Testis (tissue), 2 donors: ENCODE measurements at regions not wholly inside any gene's neighbourhood (a gene's known extent, or its start where the extent isn't known, plus 50 kb on each side); places are given as distances from the start of the nearest gene placed in this dataset.

Experiments used
- DNase-seq: peaks from one replicate; pipeline ENCODE4 v3.0.0-alpha.2; 2019
- H3K27ac ChIP-seq, 2 donors: fragments of 200-600 bp; sonication (generic); one replicate each; pipeline ENCODE4 v1.5.1; 2019
- H3K27me3 ChIP-seq: fragments of 200-600 bp; sonication (generic); one replicate; pipeline ENCODE4 v1.5.1; 2019
- H3K36me3 ChIP-seq: fragments of 200-600 bp; sonication (generic); one replicate; pipeline ENCODE4 v1.5.1; 2017; ENCODE audit warnings: low read depth; ENCODE audit errors: missing control alignments
- H3K4me1 ChIP-seq: fragments of 200-600 bp; sonication (generic); one replicate; pipeline ENCODE4 v1.5.1; 2019
- H3K4me3 ChIP-seq, 2 donors: fragments of 200-600 bp; sonication (generic); one replicate each; pipeline ENCODE4 v1.5.1; 2017 to 2019
- H3K9me3 ChIP-seq: fragments of 200-600 bp; sonication (generic); one replicate; pipeline ENCODE4 v1.5.1; 2017
- POLR2A ChIP-seq: fragments of 450-650 bp; IDR thresholded peaks from one replicate; pipeline ENCODE4 v1.6.1; 2017; ENCODE audit warnings: antibody characterized with exemption, mild to moderate bottlenecking, moderate library complexity
- WGBS, 2 donors: methylation state at CpG; one replicate each; pipeline ENCODE4 v1.1.5; 2018; 5-methylcytosine and 5-hydroxymethylcytosine counted together
- intact Hi-C: fragments of 100-400 bp; cut with DNase I; formaldehyde crosslinking; loops from one replicate; pipeline ENCODE4 v1.15.1; 2023; ENCODE audit warnings: low total_unique reads
- TF ChIP-seq, protein P1 (sequence below), 3 experiments: fragments of 450-650 bp in 2 of 3; fragments of 200-600 bp in 1 of 3; sonication (generic) in 1 of 3; IDR thresholded peaks; one replicate each; pipeline ENCODE4 v1.5.1; 2016 to 2019; ENCODE audit warnings: antibody characterized with exemption in 3 of 3, mild to moderate bottlenecking in 2 of 3, moderate library complexity in 1 of 3

DNA sequence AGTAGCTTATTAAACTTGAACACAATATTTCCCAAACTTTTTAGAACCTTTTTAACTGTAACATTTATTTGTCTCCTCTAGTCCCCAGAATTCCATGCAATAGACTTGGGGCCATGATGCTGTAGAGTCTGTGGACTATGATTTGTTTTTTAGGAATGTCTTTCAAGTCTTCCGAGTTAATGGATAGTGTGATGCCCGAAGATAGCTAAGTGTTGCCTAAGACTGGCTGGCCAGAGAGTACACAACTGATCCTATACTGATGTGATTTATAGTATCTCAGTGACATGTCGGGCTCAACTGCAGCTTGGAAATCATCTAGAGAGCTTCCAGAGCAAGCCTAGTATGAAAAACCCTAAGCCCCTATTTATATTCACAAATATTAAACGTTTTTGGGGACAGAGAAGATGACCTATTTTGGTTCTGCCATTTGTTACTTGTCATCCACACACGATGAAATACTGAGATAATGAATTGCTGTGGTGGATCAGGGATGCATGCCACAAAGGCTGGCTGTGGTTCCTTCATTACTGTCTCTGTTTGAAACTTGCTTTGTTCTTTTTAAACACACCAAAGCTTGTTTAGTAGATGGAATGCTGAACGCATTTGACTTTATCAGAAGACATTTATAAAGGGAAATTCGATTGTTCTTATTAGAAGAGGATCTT lies 507.4 kb downstream of the TAFA4 start:
- H3K4me1 ChIP-seq = no peaks in the 10 kb centered on the region
- TF ChIP-seq, protein P1, sequence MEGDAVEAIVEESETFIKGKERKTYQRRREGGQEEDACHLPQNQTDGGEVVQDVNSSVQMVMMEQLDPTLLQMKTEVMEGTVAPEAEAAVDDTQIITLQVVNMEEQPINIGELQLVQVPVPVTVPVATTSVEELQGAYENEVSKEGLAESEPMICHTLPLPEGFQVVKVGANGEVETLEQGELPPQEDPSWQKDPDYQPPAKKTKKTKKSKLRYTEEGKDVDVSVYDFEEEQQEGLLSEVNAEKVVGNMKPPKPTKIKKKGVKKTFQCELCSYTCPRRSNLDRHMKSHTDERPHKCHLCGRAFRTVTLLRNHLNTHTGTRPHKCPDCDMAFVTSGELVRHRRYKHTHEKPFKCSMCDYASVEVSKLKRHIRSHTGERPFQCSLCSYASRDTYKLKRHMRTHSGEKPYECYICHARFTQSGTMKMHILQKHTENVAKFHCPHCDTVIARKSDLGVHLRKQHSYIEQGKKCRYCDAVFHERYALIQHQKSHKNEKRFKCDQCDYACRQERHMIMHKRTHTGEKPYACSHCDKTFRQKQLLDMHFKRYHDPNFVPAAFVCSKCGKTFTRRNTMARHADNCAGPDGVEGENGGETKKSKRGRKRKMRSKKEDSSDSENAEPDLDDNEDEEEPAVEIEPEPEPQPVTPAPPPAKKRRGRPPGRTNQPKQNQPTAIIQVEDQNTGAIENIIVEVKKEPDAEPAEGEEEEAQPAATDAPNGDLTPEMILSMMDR (IDR thresholded peaks at IDR 0.05) = no peak
- TF ChIP-seq POLR2A = no peak
- 54 to 72% methylated on average over 7 of the region's 7 CpGs for WGBS, 2 donors
- DNase-seq = no peak
- H3K36me3 ChIP-seq = no peaks in the 10 kb centered on the region
- no peak overlapping the region for H3K4me3 ChIP-seq
- intact Hi-C loops = no loop called here
- no peaks in the 10 kb centered on the region for H3K9me3 ChIP-seq
- no peaks in the 10 kb centered on the region for H3K27me3 ChIP-seq
- H3K27ac ChIP-seq = no peak overlapping the region

DNA sequence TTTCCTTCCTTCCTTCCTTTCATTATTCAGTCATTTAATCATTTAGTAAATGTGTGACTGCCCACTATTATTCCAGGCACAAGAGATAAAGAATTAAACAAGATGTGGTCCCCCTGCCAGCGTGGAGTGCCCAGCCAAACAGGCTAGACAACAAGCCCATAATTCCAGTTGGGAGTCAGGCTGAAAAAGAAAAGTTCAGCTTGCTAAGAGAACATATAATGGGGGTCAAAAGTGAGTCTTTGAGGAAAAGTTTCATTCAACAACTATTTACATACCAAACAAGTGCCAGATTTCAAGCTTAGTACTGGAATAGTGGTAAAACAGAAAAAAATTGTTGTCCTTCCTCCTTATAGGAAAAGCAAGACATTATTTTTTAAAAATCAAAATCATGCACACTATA lies 523.7 kb downstream of the TAFA4 start:
- TF ChIP-seq, protein P1 (IDR thresholded peaks at IDR 0.05) = no peak
- no peak for TF ChIP-seq POLR2A
- Histone ChIP-seq H3K4me1 (no peaks in the 10 kb centered on the region), H3K36me3 (no peaks in the 10 kb centered on the region), H3K9me3 (no peaks in the 10 kb centered on the region), H3K27me3 (no peaks in the 10 kb centered on the region), H3K27ac (no peak overlapping the region), H3K4me3 (no peak overlapping the region)
- WGBS, 2 donors = 89 to 92% methylated on average over 1 of the region's 1 CpG
- intact Hi-C loops = no loop called here
- no peak for DNase-seq

DNA sequence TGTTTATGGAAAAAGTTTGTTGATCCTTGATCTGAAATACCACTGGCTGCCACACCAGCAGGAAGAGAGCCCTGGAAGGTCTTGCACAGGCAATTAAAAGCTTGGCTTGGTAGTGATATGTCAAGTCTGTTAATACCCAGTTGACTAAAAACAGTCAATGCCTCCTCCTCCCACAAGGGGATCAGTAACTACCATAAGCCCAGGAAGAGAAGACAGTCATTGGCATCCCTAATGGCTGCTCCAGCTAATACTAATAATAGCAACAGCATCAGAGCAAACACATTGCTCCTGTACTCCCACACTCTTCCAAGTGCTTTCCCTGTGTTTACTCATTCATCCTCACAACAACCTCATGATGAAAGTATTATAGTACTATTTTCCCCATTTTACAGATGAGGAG lies 528.6 kb downstream of the TAFA4 start:
- H3K4me3 ChIP-seq = no peak overlapping the region
- intact Hi-C loops = no loop called here
- no peaks in the 10 kb centered on the region for H3K9me3 ChIP-seq
- H3K27me3 ChIP-seq = no peaks in the 10 kb centered on the region
- no peaks in the 10 kb centered on the region for H3K36me3 ChIP-seq
- DNase-seq = no peak
- TF ChIP-seq POLR2A = no peak
- TF ChIP-seq, protein P1 (IDR thresholded peaks at IDR 0.05) = no peak
- no peak overlapping the region for H3K27ac ChIP-seq
- no peaks in the 10 kb centered on the region for H3K4me1 ChIP-seq

DNA sequence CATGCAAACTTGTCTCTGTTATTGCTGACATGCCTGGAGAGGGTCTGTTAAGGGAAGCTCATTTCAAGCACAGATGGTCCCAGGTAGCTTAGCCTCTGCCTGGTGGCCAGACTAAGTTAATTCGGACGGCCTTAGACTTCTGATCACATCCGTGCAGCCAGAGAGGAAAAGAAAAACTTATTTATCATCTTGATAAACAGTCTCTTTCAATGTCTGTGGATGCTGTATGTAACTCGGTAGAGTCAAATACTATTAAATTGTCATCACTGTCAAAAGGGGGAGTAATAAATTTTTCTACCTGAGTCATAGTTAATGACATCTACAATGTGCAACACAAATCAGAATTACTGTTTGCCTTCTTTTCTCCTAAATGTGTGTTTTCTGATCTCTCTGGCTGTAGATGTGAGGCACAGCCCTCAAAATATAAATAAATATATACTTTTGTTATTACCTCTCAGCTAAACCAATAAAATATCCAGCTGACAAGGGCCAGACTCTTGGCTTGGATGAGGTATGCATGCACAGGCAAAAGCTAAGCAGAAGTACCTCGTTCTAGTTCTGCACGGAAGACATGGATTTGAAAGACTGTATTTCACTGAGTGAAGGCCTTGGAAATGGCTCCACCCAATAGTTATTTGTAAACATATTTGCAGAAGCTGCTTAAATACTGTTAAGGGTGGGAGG lies 530.0 kb downstream of the TAFA4 start:
- WGBS, 2 donors = 74 to 77% methylated on average over 6 of the region's 6 CpGs
- intact Hi-C loops = no loop called here
- TF ChIP-seq, protein P1 (IDR thresholded peaks at IDR 0.05) = no peak
- no peak for DNase-seq
- Histone ChIP-seq H3K27ac (no peak overlapping the region), H3K4me3 (no peak overlapping the region), H3K36me3 (no peaks in the 10 kb centered on the region), H3K27me3 (no peaks in the 10 kb centered on the region), H3K9me3 (no peaks in the 10 kb centered on the region), H3K4me1 (no peaks in the 10 kb centered on the region)

DNA sequence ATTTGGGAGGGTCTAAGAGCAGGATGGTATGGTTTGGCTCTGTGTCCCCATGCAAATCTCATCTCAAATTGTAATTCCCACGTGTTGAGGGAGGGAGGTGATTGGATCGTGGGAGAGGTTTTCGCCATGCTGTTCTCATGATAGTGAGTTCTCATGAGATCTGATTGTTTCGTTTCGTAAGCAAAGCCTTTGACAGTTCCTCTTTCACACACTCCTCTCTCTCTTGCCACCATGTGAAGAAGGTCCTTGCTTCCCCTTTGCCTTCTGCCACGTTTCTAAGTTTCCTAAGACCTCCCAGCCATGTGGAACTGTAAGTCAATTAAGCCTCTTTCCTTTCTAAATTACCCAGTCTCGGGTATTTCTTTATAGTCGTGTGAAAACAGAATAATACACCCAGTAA lies 553.7 kb downstream of the TAFA4 start:
- H3K4me1 ChIP-seq = no peaks in the 10 kb centered on the region
- intact Hi-C loops = no loop called here
- H3K27me3 ChIP-seq = no peaks in the 10 kb centered on the region
- WGBS, 2 donors = 73 to 76% methylated on average over 8 of the region's 8 CpGs
- no peaks in the 10 kb centered on the region for H3K36me3 ChIP-seq
- H3K9me3 ChIP-seq = no peaks in the 10 kb centered on the region
- no peak overlapping the region for H3K4me3 ChIP-seq
- TF ChIP-seq, protein P1 (IDR thresholded peaks at IDR 0.05) = no peak
- no peak for TF ChIP-seq POLR2A
- no peak overlapping the region for H3K27ac ChIP-seq
- DNase-seq = no peak
